GM23248 (cell line): ENCODE measurements at regions not wholly inside any gene's neighbourhood (a gene's known extent, or its start where the extent isn't known, plus 50 kb on each side); places are given as distances from the start of the nearest gene placed in this dataset.

ENCODE experiments used
- EZH2 ChIP-seq: fragments of 200-600 bp; sonication (generic); IDR thresholded peaks from 2 replicates; pipeline ENCODE4 v1.6.1; 2018; ENCODE audit warnings: antibody characterized with exemption, mild to moderate bottlenecking; ENCODE audit not compliant: insufficient read depth, poor library complexity, severe bottlenecking
- EZH2phosphoT487 ChIP-seq: fragments of 200-600 bp; sonication (generic); IDR thresholded peaks from 2 replicates; pipeline ENCODE4 v1.6.1; 2018; ENCODE audit warnings: antibody characterized with exemption, moderate library complexity, mild to moderate bottlenecking, low read depth; ENCODE audit not compliant: insufficient read depth

DNA sequence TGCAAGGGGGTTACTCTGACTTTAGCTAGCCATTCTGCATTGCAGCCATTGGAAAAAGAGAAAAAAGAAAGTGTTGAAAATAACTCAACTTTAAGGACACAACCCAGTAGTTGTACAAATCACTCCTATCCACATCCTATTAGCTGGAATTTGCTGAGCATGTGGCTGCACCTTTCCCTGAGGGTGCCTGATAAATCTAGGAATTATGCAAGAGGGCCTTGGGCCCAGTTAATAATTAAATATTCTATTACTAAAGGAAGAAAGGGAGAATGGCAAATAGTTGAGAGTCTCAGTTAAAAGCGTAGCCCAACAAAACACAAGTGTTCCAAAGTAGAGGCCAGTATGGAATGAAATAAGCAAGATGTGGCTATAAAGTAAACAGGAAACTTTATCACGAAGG is 200.9 kb upstream of the CNTNAP2 start:
- TF ChIP-seq EZH2 = no peak
- TF ChIP-seq EZH2phosphoT487 = no peak
